ENCODE measurements at regions not wholly inside any gene's neighbourhood (a gene's known extent, or its start where the extent isn't known, plus 50 kb on each side); places are given as distances from the start of the nearest gene placed in this dataset.
"Not testable (repeated sequence)": the region's sequence is repeated elsewhere in the genome, so short reads cannot be mapped to it uniquely, and the experiment has no call there.

DNA sequence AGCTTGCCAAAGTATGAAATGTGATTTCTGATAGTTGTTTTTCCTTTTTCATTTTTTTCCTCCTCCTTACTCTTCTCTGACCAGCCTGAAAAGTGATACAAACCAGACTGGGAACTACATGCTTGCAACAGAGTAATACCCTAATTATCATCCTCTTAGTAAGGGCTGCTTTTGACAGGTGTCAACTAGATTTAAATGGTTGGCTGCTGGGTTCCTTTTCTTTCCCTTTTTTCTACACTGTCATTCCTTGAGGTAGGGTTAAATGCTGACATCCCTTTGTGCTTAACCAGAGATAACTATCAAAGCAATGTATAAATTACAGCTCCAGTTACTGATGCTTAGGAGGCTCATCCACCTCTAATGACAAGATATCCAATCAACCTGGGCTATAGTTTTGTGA lies 598.8 kb downstream of the TTLL7 start:
- H3K9me3 Mint-ChIP-seq; H3K27ac Mint-ChIP-seq; H3K4me1 Mint-ChIP-seq (ENCODE audit: low read depth); H3K4me3 Mint-ChIP-seq; H3K36me3 Mint-ChIP-seq (ENCODE audit: low read depth); H3K27me3 Mint-ChIP-seq: not testable (repeated sequence)

DNA sequence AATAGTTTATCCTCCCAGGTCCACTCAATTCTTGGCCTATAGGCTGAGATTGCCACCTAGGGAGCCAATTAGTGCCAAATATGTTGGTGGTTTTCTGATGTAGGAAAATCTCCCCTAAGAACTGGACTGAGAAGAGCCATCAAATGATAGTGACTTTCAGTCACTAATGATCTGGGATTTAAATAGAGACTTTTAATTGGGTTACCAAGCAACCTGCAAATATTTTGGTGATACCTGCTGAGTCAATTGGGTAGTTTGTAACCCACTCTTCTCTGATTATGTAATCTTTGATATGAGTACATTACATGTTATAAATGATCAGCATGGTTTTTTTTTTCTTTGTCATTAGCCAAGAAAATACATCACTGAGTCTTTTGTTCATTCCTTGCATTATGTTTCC lies 600.8 kb downstream of the TTLL7 start:
- not testable (repeated sequence) for H3K4me3 Mint-ChIP-seq; H3K36me3 Mint-ChIP-seq (ENCODE audit: low read depth); H3K27me3 Mint-ChIP-seq; H3K9me3 Mint-ChIP-seq; H3K27ac Mint-ChIP-seq; H3K4me1 Mint-ChIP-seq (ENCODE audit: low read depth)

DNA sequence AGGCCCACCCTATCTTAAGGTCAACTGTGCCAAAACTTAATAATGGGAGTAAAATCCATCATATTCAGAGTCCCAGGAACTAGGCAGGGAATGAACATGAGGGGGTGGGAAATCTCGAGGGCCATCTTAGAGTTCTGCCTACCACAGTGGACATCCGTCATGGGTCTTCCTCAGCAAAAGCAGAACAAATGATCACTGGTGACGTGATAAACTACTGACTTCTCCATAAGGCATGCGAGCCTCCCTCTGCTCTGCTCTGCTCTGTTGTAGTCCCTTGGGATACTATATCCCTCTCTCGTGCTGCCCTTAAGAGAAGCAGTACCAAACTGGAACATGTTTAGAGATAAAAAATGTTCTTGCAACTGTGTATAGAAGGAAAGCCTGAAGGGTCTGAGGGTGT lies 603.8 kb downstream of the TTLL7 start:
- not testable (repeated sequence) for H3K36me3 Mint-ChIP-seq (ENCODE audit: low read depth); H3K9me3 Mint-ChIP-seq; H3K27me3 Mint-ChIP-seq; H3K4me1 Mint-ChIP-seq (ENCODE audit: low read depth); H3K27ac Mint-ChIP-seq; H3K4me3 Mint-ChIP-seq

DNA sequence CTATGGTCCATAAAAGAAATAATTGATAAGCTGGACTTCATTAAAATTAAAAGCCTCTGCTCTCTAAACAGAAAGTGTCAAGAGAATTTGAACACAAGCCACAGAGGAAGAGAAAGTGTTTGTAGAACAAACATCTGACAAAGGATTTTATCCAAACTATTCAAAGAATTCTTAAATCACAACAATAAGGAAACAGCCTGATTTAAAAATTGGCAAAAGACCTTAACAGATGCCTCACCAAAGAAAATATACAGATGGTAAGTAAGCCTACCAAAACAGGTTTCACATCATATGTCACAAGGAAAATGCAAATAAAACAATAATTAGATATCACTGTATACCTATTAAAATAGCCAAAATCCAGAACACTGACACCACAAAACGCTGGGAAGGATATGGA lies 612.0 kb downstream of the TTLL7 start:
- H3K4me3 Mint-ChIP-seq; H3K36me3 Mint-ChIP-seq (ENCODE audit: low read depth); H3K27me3 Mint-ChIP-seq; H3K4me1 Mint-ChIP-seq (ENCODE audit: low read depth); H3K27ac Mint-ChIP-seq; H3K9me3 Mint-ChIP-seq: not testable (repeated sequence)

DNA sequence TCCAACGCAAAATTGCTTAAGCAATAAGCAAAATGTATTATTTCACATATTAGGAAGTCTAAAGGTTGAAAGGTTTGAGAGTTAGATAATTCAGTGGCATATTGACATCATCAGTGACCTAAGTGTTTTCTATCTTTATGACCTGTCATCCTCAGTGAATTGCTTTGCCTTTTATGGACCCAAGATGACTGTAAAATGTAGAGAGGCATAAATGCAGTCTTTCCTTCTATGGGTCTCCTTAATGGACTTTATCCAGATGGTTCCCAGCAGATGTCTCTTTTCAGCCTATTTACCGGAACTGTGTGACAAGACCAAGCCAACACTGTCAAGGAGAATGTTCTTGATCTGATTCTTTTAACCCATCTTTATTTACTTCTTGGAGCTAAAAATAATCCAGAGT lies 615.8 kb downstream of the TTLL7 start:
- H3K27ac Mint-ChIP-seq; H3K4me1 Mint-ChIP-seq (ENCODE audit: low read depth); H3K36me3 Mint-ChIP-seq (ENCODE audit: low read depth); H3K4me3 Mint-ChIP-seq; H3K9me3 Mint-ChIP-seq; H3K27me3 Mint-ChIP-seq: not testable (repeated sequence)

DNA sequence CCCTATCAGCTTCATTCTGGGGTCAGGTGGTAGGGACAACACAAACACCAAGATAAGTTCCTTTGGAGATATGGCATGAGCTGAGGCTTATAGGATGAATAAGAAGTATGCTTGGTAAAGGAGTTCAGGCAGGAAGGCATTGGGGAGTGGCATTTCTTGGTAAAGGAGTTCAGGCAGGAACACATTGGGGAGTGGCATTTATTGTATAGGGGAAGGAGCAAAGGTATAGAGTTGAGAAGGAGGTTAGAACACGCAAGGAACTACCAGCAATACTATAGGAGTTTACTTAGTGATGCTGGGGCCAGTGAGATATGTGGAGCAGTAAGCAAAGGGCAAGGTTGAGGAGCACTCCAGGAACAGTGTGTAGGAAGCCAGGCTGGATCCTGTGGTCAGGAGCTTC lies 625.9 kb downstream of the TTLL7 start:
- H3K36me3 Mint-ChIP-seq (ENCODE audit: low read depth); H3K27ac Mint-ChIP-seq; H3K27me3 Mint-ChIP-seq; H3K4me3 Mint-ChIP-seq; H3K4me1 Mint-ChIP-seq (ENCODE audit: low read depth): not testable (repeated sequence)
- H3K9me3 Mint-ChIP-seq = peaks cover 13% of the 10 kb centered on the region

DNA sequence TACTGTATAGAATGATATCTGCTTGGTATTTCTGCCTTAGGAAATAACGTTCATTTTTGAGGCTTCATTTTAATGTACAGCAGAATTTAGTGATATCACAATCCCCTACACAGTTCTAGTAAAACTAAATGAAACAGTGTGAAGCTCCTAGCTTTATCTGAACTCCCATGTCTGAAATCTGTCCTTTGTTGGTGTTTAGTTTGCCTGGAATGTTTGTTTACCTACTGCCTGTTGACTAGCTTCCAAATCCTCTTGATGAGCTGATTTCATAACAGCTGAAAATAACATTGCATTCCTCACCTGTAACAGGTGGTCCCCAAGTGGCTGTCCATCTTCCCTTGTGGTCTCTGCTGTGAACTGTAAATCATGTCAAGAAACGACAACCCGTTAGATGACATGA lies 629.1 kb downstream of the TTLL7 start:
- not testable (repeated sequence) for H3K4me3 Mint-ChIP-seq; H3K27ac Mint-ChIP-seq; H3K27me3 Mint-ChIP-seq; H3K36me3 Mint-ChIP-seq (ENCODE audit: low read depth); H3K4me1 Mint-ChIP-seq (ENCODE audit: low read depth)
- H3K9me3 Mint-ChIP-seq = peaks cover 13% of the 10 kb centered on the region

DNA sequence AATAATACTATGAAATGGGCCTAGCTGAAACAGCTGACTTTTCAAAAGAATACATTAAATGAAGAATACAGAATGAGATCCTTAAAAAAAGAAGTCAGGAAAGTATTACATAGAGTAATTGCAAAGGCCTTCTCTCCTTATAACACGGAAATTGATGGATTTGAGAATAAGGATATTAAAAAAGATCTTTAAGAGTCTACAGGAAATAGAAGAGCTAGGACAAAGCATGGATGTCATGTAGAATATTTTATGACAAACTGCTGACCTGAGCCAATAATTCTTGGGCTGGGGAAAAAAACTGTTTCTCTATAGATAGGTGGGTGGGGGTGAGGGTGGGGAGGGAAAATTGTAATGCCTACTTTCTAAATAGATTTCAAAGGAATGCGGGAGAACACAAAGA lies 633.6 kb downstream of the TTLL7 start:
- not testable (repeated sequence) for H3K4me3 Mint-ChIP-seq; H3K36me3 Mint-ChIP-seq (ENCODE audit: low read depth); H3K9me3 Mint-ChIP-seq; H3K27me3 Mint-ChIP-seq; H3K4me1 Mint-ChIP-seq (ENCODE audit: low read depth); H3K27ac Mint-ChIP-seq

DNA sequence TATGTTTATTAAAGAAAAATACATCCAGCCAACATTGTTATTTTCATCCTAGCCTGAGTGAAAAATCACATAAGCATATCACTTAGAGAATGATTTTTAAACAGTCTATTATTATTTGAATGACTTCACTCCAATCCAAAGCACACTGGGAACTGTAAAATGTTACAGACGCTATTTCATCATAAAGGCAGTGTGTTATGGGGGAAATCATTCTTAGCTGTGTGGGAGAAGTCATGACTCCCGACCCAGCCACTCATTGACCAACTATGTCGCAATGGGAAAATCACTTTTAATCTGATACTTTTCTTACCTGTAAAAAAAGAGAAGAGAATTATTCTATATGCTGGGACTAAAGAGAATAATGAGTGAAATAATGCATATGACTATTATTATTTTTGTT lies 653.6 kb downstream of the TTLL7 start:
- H3K4me1 Mint-ChIP-seq (ENCODE audit: low read depth); H3K9me3 Mint-ChIP-seq; H3K36me3 Mint-ChIP-seq (ENCODE audit: low read depth); H3K4me3 Mint-ChIP-seq; H3K27ac Mint-ChIP-seq; H3K27me3 Mint-ChIP-seq: not testable (repeated sequence)

DNA sequence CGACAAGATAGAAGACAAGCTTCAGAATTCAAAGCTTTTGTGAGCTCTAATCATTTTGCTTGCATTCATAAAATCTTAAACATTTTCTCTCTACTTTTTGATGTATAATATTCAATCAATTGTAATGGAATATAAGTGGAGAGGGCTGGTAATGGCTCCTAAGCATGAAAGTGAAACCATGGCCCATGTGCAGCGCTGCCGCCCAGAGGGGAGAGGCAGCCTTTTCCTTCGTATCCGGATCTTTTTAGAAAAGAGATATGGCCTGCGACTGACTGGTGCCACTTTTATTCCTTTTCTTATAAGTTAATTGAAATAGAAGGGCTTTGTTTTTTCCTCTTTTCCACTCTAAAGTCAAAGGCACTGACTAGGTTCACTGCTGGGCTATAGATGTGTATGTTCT lies 655.2 kb downstream of the TTLL7 start:
- not testable (repeated sequence) for H3K4me1 Mint-ChIP-seq (ENCODE audit: low read depth); H3K9me3 Mint-ChIP-seq; H3K36me3 Mint-ChIP-seq (ENCODE audit: low read depth); H3K27ac Mint-ChIP-seq; H3K4me3 Mint-ChIP-seq; H3K27me3 Mint-ChIP-seq

DNA sequence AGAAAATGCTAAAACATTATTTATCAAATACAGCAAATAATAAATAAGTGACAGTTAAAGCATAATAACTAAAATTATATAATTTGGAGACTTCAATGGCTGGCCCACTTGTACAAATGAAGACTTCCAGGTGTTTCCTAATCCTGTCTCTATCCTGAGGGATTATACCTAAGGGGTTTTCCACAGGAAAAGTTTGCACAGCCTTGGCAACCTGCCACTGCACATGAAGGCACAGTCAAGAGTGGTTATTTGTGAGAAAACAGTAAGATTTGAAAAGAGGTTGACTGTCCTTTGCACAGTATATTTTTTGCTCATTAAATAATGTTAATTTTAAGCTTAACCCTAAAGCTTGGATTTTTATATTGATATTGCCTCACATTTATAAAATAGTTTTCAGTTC lies 655.9 kb downstream of the TTLL7 start:
- H3K9me3 Mint-ChIP-seq; H3K36me3 Mint-ChIP-seq (ENCODE audit: low read depth); H3K4me3 Mint-ChIP-seq; H3K4me1 Mint-ChIP-seq (ENCODE audit: low read depth); H3K27me3 Mint-ChIP-seq; H3K27ac Mint-ChIP-seq: not testable (repeated sequence)

DNA sequence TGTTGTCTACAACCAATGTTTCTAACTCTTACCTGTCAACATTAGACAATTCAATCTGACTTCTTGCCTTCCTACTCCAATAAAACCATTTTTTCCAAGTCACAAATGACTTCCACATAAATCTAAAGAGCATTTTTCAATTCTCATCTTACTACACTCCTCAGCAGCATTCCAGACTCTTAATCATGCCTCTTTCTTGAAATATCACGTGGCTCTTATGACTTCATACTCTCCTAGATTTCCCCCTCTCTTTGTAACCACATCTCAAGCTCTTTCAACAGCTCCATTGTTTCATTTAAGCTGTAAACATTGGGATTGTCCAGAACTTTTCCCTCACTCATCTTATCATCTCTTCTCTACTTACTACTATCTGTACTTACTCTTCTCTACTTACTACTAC lies 666.6 kb downstream of the TTLL7 start:
- not testable (repeated sequence) for H3K27me3 Mint-ChIP-seq; H3K4me3 Mint-ChIP-seq; H3K9me3 Mint-ChIP-seq; H3K27ac Mint-ChIP-seq; H3K4me1 Mint-ChIP-seq (ENCODE audit: low read depth); H3K36me3 Mint-ChIP-seq (ENCODE audit: low read depth)

DNA sequence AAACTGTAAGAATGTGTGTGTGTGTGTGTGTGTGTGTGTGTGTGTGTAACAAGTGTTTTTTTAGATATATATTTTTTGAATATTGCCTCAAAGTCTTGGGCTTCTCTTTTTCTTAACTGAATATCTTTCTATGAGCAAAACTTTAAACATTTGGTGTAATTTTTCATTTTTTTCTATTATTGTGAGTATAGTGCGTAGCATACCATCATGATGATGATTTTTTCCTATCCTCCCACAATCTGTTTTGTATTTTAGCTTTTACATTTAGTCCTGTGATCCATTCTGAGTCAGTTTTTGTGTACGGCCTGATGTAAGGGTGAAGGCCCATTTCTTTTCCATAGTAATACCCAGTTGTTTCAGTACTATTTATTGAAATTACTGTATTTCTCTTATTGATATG lies 680.6 kb downstream of the TTLL7 start:
- H3K9me3 Mint-ChIP-seq = peaks cover 2% of the 10 kb centered on the region
- no peak overlapping the region for H3K4me3 Mint-ChIP-seq
- no peaks in the 10 kb centered on the region for H3K27me3 Mint-ChIP-seq
- H3K36me3 Mint-ChIP-seq (ENCODE audit: low read depth) = no peaks in the 10 kb centered on the region
- H3K4me1 Mint-ChIP-seq (ENCODE audit: low read depth) = no peaks in the 10 kb centered on the region
- no peak overlapping the region for H3K27ac Mint-ChIP-seq

DNA sequence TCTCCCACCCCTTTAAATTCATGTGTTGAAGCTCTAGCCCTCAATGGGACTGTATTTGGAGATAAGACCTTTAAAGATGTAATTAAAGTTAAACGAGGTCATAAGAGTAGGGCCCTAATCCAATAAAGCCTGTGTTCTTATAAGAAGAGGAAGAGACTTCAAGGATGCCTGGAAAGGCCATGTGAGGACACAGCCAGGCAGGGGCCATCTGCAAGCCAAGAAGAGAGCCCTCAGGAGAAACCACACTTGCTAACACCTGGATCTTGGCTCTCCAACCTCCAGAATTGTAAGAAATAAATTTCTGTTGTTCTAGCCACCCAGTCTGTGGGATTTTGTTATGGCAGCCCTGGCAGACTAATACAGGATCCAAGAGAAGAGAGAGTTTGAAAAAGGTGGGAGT lies 683.5 kb downstream of the TTLL7 start:
- not testable (repeated sequence) for H3K36me3 Mint-ChIP-seq (ENCODE audit: low read depth); H3K4me1 Mint-ChIP-seq (ENCODE audit: low read depth); H3K9me3 Mint-ChIP-seq; H3K27ac Mint-ChIP-seq; H3K27me3 Mint-ChIP-seq; H3K4me3 Mint-ChIP-seq

DNA sequence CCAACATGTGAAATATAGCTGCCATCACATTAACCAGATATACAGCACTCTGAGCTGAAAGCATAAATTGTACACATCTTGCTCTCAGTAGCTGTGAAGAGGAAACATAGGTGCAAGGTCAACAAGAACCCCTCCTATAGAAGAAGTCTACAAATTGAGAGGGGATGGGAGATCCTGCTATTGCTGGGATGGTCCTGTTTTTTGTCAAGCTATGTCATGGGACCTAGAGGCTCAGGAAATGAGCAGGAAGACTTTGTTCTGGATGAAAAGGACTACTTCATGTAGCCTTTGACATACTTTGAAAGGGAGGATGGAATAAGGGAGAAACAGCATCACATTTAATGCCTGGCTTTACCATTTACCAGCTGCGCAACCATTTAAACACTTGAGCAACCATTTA lies 688.8 kb downstream of the TTLL7 start:
- H3K4me1 Mint-ChIP-seq (ENCODE audit: low read depth); H3K27me3 Mint-ChIP-seq; H3K4me3 Mint-ChIP-seq; H3K27ac Mint-ChIP-seq; H3K9me3 Mint-ChIP-seq; H3K36me3 Mint-ChIP-seq (ENCODE audit: low read depth): not testable (repeated sequence)

DNA sequence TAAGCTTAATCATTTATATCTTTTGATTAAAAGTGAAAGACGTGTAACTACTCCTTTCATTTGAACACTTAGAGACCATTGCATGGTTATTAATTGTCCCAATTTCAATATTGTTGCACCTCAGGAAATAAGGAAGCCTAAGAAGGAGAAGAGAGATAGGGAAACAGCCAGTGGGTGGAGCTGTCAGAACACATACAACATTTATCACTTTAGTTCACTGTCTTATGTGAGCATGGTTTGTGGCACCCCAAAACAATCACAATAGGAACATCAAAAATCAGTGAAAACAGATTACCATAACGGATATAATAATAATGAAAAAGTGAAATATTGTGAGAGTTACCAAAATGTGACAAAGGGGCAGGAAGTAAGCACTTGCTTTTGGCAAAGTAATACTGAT lies 689.9 kb downstream of the TTLL7 start:
- H3K36me3 Mint-ChIP-seq (ENCODE audit: low read depth); H3K4me3 Mint-ChIP-seq; H3K27me3 Mint-ChIP-seq; H3K9me3 Mint-ChIP-seq; H3K4me1 Mint-ChIP-seq (ENCODE audit: low read depth); H3K27ac Mint-ChIP-seq: not testable (repeated sequence)

DNA sequence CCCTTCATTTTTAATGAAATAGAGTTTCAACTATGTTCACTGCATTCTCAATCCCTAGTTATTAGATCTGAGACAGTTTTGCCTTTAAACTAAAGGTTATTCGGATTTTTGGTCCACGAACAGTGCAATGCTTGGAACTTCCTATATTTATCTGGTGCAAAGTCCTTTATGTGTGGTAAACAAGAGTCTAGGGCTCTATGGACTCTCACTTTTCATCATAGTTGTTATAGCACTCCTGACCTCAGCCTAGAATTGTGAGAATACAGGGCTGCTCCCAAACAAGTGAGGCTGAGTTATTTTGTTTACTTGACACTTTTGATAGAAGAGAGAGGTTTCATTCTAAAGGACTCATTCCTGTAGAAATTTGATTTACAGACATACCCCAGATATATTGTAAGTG lies 692.1 kb downstream of the TTLL7 start:
- H3K4me1 Mint-ChIP-seq (ENCODE audit: low read depth); H3K27ac Mint-ChIP-seq; H3K4me3 Mint-ChIP-seq; H3K27me3 Mint-ChIP-seq; H3K36me3 Mint-ChIP-seq (ENCODE audit: low read depth); H3K9me3 Mint-ChIP-seq: not testable (repeated sequence)

Data from stimulated activated naive CD8-positive, alpha-beta T cell treated with anti-CD3 and anti-CD28 coated beads, Interleukin-15, Interleukin-2, amounts not matched to agents 100 ng/mL and 50 ng/mL, for 24 hours (primary cell).